GM19397 (cell line): ENCODE measurements at regions not wholly inside any gene's neighbourhood (a gene's known extent, or its start where the extent isn't known, plus 50 kb on each side); places are given as distances from the start of the nearest gene placed in this dataset.
"Not testable (repeated sequence)": the region's sequence is repeated elsewhere in the genome, so short reads cannot be mapped to it uniquely, and the experiment has no call there.

Source experiments
- ATAC-seq: cut with Tn5 transposase; IDR thresholded peaks from one replicate; pipeline ENCODE4 v1.9.1; 2021; ENCODE audit warnings: mild to moderate bottlenecking, moderate library complexity; ENCODE audit not compliant: unreplicated experiment

GRCh38 chr16:86072328-86073102, 173.6 kb downstream of the IRF8 start:
- ATAC-seq = no peak

DNA sequence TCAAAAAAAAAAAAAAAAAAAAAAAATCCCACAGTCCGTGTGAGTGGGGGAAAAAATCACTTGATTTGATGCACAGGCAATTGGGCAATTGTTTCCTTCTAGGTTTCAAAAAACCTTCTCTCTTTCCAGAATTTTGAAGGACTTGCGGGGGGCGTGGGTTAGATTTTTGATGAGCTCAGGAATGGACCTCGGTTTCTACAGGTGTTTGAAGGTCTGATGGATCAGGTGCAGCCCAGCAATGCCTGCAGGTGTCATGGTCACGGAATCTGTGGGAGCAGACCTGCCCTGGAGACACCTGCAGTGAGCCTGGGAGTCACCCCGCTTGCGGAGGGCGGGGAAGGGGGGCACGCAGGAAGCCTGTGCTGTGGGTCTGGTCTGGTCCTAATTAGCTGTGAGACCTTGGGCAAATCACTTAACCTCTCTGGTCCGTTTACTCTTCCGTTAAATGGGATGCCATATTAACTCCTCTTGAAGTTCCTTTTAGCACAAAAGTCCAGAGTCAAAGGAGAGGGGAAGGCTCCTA, 174.2 kb downstream of the IRF8 start:
- no peak for ATAC-seq

- ATAC-seq = no peak
Measured at GRCh38 chr16:86073763-86074493, 175.0 kb downstream of the IRF8 start.

GRCh38 chr16:86074651-86075487, 175.9 kb downstream of the IRF8 start:
- no peak for ATAC-seq

- ATAC-seq = no peak
Measured at GRCh38 chr16:86075488-86075785, 176.5 kb downstream of the IRF8 start.

GRCh38 chr16:86075839-86076440, 177.0 kb downstream of the IRF8 start:
- ATAC-seq = no peak

GRCh38 chr16:86076606-86077005, 177.6 kb downstream of the IRF8 start:
- ATAC-seq = no peak

- no peak for ATAC-seq
Measured at GRCh38 chr16:86077243-86077940, 178.4 kb downstream of the IRF8 start.

DNA sequence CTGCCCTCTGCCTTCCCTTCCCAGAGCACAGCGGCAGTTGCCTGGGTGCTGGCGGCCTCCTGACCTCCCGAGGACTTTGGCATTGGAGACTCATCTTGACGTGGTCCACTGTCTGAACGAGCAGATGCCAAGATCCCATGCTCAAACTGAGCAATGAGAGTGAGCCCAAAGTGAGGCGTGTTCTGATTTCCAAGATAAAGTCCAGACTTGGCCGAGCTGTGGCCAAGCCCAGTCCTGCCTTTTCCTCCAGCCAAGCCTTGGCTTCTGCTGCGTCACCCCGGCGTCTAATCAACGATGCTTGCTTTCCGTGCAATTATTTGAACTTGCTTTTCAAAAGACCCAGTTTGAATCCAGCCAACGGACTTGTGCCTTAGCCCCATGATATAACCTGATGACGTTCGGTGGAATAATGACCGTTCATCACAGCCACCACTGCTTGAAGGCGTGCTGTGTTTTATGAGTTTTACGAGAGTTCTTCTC, 179.2 kb downstream of the IRF8 start:
- no peak for ATAC-seq

DNA sequence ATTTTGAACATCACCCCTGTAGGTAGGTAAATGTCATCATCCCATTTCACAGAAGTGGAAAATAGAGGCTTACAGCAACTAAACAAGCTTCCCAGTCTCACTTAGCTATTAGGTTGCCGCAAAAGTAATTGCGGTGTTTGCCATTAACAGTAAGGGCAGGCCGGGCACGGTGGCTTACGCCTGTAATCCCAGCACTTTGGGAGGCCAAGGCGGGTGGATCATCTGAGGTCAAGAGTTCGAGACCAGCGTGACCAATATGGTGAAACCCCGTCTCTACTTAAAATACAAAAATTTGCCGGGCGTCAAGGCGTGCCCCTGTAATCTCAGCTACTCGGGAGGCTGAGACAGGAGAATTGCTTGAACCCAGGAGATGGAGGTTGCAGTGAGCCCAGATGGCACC, 179.7 kb downstream of the IRF8 start:
- not testable (repeated sequence) for ATAC-seq

DNA sequence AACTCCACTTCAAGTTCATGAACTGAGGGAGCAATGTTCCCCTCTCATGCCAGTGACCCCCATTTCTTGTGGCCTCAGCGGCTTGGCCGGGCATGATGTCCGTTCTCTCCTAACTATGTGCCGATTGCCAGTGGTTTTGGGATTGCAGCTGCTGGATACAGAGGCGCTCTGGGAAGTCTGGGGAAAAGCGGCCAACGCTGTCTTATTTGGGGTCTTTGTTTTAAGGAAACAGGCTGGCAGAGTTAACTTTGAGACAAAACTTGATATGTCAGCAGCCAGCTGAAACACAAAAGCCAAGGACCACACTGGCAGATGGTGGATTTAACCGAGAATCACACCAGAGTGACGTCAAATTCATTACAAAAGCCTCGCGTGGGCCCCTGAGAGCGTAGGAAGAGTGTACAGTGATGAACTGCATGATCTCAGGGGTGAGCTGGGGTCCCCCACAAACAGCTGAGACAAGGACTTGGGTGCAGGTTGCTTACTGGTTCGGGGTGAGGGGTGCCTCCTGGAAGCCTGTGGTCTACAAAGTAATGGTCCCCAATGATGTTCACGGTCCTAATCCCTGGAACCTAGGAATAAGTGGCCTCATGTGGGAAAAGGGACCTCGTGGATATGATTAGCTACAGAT, 180.4 kb downstream of the IRF8 start:
- ATAC-seq = no peak

- ATAC-seq = no peak
Measured at GRCh38 chr16:86080131-86080875, 181.3 kb downstream of the IRF8 start.

GRCh38 chr16:86080982-86081381, 182.0 kb downstream of the IRF8 start:
- ATAC-seq = no peak

GRCh38 chr16:86082418-86083030, 183.6 kb downstream of the IRF8 start:
- ATAC-seq = no peak

GRCh38 chr16:86083382-86084002, 184.5 kb downstream of the IRF8 start:
- ATAC-seq = no peak

DNA sequence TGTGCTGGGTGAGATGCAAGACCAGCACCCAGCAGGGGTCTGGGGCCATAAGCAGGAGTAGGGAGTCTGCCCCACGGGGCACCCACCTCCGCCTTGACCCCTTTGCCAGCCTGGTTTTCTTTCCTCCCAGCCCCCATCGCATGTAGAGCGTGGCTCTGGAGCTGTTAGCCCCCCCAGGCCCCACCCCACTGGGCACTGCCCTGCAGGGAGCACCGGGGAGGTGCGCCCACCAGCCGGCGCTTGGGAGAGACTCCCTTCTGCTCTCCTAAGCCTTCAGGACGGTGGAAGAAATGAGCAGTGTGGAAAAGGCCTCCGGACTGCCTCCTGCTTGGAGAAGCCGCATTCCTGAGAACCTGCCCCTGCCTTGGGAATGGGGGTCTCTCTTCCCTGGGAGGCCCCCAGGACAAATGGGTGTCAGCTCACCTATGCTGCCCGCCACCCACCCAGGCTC, 186.2 kb downstream of the IRF8 start:
- no peak for ATAC-seq

DNA sequence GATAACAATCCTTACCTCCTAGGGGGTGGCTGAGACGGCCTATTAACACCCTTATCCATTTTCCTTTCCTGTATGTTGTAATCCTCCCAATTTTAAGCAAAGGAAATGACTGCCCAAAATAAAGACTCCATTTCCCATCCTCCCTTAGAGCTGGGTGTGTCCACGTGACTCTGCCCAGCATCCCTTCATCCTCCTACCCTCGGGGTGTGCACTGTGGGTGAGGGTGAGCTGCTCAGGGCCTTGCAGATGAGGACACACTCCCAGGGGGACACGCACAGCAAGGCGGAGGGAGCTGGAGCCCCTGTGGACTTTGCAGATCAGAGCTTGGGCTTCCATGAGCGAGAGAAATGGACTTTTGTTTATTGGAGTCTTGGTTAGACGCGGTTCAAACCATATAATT, 186.8 kb downstream of the IRF8 start:
- ATAC-seq = no peak

DNA sequence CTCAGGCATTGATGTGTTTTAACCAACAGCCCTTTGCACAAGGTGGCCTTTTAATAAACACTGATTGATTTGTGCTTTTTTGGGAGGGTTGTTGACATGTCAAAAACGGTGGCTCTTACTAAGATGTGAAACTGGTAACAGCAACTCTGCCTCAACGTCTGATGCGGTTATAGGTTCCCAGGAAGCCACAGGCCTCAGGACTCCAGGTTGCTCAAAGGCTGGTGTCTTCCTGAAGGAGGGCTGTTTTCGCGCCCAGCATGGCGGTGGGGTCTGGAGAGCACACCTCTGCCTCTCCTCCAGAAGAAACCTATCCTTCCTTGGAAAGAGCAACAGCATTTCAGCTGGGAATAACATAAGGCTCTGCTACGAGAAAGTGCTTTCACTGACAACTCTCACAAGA, 187.5 kb downstream of the IRF8 start:
- ATAC-seq = no peak
